ENCODE measurements at regions not wholly inside any gene's neighbourhood (a gene's known extent, or its start where the extent isn't known, plus 50 kb on each side); places are given as distances from the start of the nearest gene placed in this dataset.

GRCh38 chr1:121459235-121459634 lies 274.5 kb downstream of the SRGAP2C start:
- TF ChIP-seq POLR2A (IDR thresholded peaks at IDR 0.05; ENCODE audit: low read depth, low read length) (no peak), RFX5 (IDR thresholded peaks at IDR 0.05; ENCODE audit: low read depth, low read length) (no peak), RAD21 (IDR thresholded peaks at IDR 0.05; ENCODE audit: low read length) (no peak), MAFK (IDR thresholded peaks at IDR 0.05; ENCODE audit: low read depth, low read length) (no peak), BHLHE40 (IDR thresholded peaks at IDR 0.05; ENCODE audit: low read depth, low read length) (no peak), SMC3 (IDR thresholded peaks at IDR 0.05; ENCODE audit: low read depth, low read length) (no peak), CHD1 (IDR thresholded peaks at IDR 0.05; ENCODE audit: low read depth, low read length) (no peak), CEBPB (IDR thresholded peaks at IDR 0.05; ENCODE audit: low read depth, low read length) (no peak)
- TF ChIP-seq, protein P1, sequence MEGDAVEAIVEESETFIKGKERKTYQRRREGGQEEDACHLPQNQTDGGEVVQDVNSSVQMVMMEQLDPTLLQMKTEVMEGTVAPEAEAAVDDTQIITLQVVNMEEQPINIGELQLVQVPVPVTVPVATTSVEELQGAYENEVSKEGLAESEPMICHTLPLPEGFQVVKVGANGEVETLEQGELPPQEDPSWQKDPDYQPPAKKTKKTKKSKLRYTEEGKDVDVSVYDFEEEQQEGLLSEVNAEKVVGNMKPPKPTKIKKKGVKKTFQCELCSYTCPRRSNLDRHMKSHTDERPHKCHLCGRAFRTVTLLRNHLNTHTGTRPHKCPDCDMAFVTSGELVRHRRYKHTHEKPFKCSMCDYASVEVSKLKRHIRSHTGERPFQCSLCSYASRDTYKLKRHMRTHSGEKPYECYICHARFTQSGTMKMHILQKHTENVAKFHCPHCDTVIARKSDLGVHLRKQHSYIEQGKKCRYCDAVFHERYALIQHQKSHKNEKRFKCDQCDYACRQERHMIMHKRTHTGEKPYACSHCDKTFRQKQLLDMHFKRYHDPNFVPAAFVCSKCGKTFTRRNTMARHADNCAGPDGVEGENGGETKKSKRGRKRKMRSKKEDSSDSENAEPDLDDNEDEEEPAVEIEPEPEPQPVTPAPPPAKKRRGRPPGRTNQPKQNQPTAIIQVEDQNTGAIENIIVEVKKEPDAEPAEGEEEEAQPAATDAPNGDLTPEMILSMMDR (conservative IDR thresholded peaks at IDR 0.05; ENCODE audit: low read depth, low read length), result no peak
- TF ChIP-seq, protein P2, sequence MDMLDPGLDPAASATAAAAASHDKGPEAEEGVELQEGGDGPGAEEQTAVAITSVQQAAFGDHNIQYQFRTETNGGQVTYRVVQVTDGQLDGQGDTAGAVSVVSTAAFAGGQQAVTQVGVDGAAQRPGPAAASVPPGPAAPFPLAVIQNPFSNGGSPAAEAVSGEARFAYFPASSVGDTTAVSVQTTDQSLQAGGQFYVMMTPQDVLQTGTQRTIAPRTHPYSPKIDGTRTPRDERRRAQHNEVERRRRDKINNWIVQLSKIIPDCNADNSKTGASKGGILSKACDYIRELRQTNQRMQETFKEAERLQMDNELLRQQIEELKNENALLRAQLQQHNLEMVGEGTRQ (IDR thresholded peaks at IDR 0.05; ENCODE audit: low read depth, low read length), result no peak
- TF ChIP-seq, protein P3, sequence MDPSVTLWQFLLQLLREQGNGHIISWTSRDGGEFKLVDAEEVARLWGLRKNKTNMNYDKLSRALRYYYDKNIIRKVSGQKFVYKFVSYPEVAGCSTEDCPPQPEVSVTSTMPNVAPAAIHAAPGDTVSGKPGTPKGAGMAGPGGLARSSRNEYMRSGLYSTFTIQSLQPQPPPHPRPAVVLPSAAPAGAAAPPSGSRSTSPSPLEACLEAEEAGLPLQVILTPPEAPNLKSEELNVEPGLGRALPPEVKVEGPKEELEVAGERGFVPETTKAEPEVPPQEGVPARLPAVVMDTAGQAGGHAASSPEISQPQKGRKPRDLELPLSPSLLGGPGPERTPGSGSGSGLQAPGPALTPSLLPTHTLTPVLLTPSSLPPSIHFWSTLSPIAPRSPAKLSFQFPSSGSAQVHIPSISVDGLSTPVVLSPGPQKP (IDR thresholded peaks at IDR 0.05; ENCODE audit: borderline replicate concordance, low read depth, low read length), result no peak
